Cerebellar cortex (tissue), 1 donor: ENCODE measurements at regions not wholly inside any gene's neighbourhood (a gene's known extent, or its start where the extent isn't known, plus 50 kb on each side); places are given as distances from the start of the nearest gene placed in this dataset.

ENCODE experiments used
- DNase-seq: peaks from one replicate; pipeline ENCODE4 v3.0.0-alpha.2; 2015; ENCODE audit warnings: low spot score

GRCh38 chr4:92112805-92113204 is 191.0 kb upstream of the GRID2 start:
- DNase-seq, result no peak

GRCh38 chr4:92120810-92121498 is 182.8 kb upstream of the GRID2 start:
- peak; percentile 35 for DNase-seq

GRCh38 chr4:92122911-92123310 is 180.9 kb upstream of the GRID2 start:
- DNase-seq, result no peak

GRCh38 chr4:92128676-92129075 is 175.1 kb upstream of the GRID2 start:
- DNase-seq, result no peak

DNA sequence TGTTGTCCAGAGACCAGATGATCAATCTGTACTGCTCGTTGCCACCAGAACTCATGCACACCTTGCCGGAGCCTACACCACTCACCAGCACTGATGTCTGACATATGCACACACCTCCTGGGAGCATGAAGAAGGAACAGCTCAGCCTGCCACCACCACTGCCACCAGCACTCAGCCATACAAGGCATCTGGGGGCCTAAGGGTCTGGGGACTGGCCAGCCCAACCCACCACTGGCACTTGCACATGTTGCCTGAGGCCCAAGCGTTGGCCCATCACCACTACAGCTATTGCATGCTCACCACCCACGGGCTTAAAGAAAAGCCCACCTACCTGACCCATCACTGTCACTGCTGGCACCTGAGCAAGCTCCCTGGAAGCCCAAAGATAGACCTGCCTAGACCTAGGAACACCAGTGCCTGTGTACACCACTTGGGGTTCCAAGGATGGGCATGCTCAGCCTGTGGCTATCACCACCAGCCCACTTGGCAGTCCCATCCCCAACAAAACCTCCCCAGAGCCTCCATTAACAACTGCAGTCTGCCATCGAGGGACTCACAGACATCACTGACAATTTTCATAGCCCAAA is 174.3 kb upstream of the GRID2 start:
- no peak for DNase-seq

GRCh38 chr4:92136434-92136833 is 167.3 kb upstream of the GRID2 start:
- DNase-seq, result no peak

DNA sequence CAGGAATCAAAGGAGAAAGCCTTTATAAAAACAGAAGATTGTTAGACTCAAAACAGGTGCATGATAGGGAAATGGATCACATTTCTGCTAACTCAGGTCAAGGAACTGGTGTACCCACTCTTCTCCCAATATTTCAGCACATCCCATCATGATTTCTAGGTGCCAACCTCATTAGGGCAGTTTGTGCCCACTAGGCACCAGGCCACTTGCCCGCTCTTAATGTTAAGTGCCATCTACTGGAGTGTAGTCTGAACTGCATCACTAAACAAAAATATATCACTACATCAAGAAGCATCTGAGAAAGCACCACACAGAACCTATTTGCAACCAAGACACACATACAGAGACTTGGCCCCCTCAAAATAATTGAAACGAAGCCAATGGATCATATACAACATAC is 140.4 kb upstream of the GRID2 start:
- DNase-seq, result no peak

DNA sequence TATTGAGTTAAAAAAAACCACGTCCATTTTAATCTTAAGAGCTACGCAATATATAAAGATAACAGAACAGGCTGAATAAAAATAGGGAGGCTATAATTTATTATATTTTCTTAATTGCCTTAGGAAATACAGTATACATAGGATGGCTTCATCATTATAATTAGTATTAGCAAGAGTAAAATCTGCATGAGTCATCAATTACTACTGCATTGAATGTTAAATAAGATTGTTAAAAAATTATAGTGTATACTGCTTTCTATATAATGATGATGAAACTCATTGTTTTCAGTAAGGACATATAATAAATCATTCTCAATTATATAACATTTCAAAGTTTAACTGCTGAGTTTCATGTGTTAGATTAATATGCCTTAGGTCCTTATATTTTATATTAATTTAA is 133.4 kb upstream of the GRID2 start:
- DNase-seq, result no peak

- DNase-seq, result peak; percentile 23
Measured at GRCh38 chr4:92172203-92172602, 131.6 kb upstream of the GRID2 start.

GRCh38 chr4:92175250-92175649 is 128.5 kb upstream of the GRID2 start:
- no peak for DNase-seq

DNA sequence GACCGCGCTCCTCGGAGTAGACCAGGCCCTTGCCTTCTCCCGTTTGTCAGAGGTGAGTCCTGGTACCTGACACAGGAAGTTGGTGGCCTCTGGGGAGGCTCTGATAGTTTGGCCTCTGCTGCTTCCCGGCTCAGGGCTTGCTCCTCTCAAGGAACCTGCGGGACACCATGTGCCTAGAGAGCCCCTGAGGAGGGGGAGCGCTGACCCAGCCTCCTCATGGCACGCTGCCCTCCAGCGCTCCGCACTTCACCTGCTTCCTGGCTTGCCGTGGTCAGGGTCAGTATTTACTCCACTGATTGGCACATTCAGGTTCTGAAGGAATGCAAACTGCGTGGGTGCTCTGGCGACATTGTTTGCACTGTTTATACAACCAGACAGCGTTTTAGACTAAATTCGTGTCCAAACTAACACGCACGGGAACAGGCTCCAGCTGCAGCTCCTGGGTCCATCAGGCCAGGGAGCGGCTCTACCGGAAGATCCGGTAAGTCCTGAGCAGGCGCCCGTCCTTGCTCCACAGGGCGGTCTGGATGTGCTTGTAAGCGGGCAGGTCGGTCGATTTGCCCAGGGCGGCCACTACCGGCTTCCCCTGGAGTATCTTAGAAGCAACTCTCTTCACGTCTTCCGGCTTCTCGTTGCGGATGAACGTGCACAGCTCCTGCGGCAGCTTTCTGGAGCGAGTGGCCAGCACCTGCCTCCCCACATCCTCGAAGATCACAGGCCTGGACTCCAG is 121.6 kb upstream of the GRID2 start:
- DNase-seq, result no peak

- DNase-seq, result no peak
Measured at GRCh38 chr4:92182736-92183407, 120.9 kb upstream of the GRID2 start.

DNA sequence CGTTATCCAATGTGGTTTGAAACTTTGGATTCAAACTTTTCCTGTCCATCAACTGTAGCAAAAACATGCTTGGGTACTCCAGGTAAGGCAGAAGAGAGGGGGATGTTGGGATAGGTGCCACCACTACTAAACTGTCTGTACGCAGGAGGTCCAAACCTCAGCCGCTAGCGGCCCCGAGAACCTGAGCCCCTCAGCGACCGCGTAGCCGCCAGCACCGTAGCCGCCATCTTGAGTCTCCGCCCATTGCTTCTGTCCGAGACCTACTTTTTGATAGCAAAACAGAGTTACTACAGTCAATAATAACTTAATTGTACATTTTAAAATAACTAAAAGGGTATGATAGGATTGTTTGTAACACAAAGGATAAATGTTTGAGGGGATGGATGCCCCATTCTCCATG is 119.9 kb upstream of the GRID2 start:
- no peak for DNase-seq

DNA sequence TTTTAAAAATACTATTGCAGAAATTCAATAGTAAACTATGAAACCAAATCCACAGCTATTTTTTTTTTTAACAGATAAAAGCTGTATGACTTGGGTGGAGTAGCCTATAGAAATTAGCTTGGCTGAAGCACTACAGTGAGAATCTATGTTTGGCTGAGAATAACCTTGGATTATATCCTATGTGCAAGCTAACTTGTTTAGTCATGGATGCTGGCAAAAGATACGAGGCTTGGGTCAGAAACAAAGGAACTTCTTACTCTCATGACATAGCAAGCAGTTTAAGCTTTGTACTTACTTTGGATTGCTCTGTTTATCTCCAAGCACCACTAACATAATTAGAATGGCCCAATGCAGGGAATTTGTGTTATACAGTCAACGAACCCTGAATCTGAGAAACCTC is 119.2 kb upstream of the GRID2 start:
- no peak for DNase-seq

GRCh38 chr4:92186239-92186638 is 117.5 kb upstream of the GRID2 start:
- no peak for DNase-seq

DNA sequence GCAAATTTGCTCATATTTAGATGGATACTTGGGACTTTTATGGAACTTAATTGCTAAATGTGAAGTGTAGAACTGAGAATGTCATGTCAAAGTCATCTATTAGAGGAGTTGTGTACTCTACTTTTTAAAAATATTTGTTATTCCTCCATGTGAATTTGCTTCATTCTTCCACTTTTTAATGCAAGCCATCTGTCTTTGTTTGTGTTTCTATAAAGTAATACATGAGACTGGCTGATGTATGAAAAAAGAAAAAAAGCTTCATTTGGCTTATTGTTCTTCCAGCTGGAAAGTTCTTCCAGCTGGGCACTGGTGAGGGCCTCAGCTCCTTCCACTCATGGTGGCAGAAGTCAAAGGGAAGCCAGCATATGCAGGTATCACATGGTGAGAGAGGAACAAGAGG is 114.6 kb upstream of the GRID2 start:
- no peak for DNase-seq

DNA sequence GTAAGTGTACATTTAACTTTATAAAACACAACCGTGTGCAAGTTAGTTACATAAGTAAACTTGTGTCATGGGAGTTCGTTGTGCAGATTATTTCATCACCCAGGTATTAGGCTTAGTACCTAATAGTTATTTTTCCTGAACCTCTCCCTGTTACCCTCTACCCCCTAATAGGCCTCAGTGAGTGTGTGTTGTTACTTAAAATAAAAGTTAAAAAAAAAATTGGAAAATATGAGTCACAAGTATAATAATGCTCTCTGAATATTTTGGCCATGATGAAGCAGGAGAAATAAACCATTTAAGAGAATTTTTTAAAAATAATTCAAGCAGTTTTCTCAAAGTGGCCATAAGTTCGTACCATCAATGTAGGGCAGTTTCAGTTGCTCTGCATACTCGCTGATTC is 105.1 kb upstream of the GRID2 start:
- DNase-seq, result no peak

- DNase-seq, result no peak
Measured at GRCh38 chr4:92199135-92199534, 104.6 kb upstream of the GRID2 start.

- DNase-seq, result peak; percentile 69
Measured at GRCh38 chr4:92210906-92211305, 92.9 kb upstream of the GRID2 start.

DNA sequence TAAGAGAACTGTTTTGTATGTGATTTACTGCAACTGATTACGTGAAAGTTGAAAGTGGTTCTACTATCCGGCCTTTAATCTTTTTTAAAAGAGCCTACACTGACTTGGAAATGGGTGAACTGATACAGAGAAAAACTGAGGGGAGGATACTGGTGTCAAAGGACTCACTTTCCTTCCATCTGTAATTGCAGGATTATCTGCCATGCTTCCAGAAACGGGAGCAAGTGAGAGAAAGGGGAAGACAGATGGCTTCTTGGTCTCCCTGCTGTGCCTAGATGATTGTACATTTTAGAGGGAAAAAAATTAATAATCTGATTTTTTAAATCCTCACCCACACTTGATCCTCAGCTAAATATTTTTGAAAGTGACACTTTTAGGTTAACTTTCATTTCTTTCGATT is 88.3 kb upstream of the GRID2 start:
- peak; percentile 81 for DNase-seq

- DNase-seq, result no peak
Measured at GRCh38 chr4:92231511-92231910, 72.3 kb upstream of the GRID2 start.

GRCh38 chr4:92232566-92232965 is 71.2 kb upstream of the GRID2 start:
- no peak for DNase-seq
